Activated effector memory CD4-positive, alpha-beta T cell treated with Interleukin-2 at 50 U/mL for 16 hours (primary cell): ENCODE measurements at regions not wholly inside any gene's neighbourhood (a gene's known extent, or its start where the extent isn't known, plus 50 kb on each side); places are given as distances from the start of the nearest gene placed in this dataset.

Source experiments
- DNase-seq: peaks from one replicate; pipeline ENCODE4 v3.0.0-alpha.2; 2020

- no peak for DNase-seq
Observed at GRCh38 chr7:387132-388022, 97.4 kb downstream of the FOXL3 start.

GRCh38 chr7:388023-388960 is 98.3 kb downstream of the FOXL3 start:
- DNase-seq: no peak

DNA sequence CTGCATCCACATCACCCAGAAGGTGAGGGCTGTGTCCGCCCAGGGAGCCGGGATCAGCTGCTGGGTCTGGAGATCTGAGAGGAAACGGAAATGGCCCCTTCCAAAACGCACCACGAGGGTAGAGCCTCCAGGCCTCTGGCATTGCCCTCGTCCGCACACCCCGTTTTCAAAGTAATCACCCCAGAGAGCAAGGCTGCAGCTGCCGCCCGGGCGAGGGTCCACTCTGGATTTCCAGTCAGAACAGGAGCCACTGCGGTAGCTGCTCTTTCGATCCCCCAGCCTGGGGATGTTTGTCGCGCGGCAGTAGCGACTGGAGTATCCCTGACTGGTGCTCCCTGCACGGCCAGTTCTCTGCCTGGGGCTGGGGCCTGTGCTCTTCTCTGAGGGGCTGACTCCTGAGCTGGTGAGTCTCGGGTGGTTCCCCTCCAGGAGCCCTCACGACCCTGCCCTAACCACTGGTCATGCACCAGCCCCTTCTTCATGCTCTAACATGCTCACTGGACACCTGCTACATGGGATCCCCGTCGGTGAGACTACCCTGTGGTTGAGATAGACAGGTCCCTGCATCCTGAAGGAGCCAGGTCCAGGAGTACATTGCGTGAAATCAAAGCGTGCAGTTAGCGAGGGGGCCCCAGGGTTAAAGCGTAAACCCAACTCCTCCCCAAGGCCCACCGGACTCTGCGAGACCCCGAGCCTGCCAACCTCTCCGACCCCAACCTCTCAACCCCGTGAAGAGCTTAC is 99.2 kb downstream of the FOXL3 start:
- no peak for DNase-seq

GRCh38 chr7:389911-390601 is 100.1 kb downstream of the FOXL3 start:
- DNase-seq: no peak

GRCh38 chr7:390761-391410 is 100.9 kb downstream of the FOXL3 start:
- DNase-seq: no peak

GRCh38 chr7:391411-391951 is 101.5 kb downstream of the FOXL3 start:
- no peak for DNase-seq

DNA sequence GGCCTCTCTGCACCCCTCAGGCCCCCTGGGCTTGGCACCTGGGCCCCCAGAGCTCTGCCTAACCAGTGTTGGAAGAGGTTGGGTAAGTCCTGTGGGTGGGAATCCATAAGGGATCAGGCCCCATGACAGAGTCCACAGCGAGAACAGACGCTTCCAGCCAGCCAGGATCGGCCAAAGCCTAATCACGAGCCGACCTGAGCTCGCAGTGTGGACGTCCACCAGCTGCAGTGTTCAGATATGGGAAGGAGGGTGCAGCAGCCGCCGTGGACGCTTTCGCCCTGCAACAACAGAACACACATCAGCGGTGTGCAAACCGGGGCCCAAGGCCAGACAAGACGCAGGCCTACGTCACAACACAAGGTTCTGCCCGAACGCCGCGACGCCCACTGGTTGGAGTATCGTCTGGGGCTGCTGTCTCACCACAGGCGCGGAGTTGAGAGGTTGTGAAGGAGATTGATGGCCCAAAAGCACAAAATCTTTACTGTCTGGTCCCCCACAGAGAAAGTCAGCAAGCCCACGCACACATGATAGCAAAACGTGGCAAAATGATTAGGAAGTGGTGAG is 102.1 kb downstream of the FOXL3 start:
- DNase-seq: no peak

DNA sequence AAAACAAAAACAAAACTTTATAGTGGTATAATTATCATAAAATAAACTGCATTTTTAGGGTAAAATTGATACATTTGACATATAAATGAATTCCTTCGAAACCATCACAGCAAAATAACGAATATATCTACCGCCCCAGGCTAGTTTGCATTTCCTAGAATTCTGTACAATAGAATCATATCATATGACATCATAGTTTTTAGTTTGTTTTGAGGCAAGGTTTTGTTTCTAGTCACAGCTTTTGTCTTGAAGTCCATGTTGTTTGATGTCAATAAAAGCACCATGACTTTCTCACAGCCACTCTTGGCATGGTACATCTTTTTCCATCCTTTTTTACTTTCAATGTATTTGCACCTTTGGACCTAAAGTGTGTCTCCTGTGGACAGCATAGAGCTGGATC is 102.9 kb downstream of the FOXL3 start:
- DNase-seq: no peak

GRCh38 chr7:395643-396042 is 105.7 kb downstream of the FOXL3 start:
- no peak for DNase-seq

- DNase-seq: no peak
Observed at GRCh38 chr7:398888-399287, 108.9 kb downstream of the FOXL3 start.

DNA sequence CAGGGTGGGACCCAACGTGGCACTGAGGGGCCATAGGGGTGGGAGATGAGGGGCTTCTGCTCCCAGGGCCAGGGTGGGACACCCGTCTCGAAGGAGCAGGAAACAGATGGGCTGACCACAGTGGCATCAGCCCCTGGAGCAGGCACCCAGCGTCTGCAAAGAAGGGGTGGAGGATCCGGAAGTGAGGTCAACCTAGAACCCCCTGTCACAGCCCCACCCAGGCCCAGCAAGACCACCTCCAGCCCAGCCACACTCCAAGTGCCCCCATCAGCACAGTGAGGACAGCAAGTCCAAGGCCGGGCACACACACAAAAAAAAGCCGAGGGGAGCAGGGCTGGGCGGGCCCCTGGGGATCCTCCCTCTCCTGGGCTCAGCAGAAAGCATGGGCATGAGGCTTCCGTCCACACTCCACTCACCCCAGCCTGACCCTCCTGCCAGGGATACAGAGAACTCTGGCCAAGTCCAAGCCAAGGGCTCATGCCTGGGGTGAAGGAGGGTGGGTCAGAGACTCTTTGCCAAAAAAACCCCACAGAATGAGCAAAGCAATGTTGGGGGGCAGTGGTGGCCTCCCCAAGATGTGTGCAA is 111.0 kb downstream of the FOXL3 start:
- no peak for DNase-seq

DNA sequence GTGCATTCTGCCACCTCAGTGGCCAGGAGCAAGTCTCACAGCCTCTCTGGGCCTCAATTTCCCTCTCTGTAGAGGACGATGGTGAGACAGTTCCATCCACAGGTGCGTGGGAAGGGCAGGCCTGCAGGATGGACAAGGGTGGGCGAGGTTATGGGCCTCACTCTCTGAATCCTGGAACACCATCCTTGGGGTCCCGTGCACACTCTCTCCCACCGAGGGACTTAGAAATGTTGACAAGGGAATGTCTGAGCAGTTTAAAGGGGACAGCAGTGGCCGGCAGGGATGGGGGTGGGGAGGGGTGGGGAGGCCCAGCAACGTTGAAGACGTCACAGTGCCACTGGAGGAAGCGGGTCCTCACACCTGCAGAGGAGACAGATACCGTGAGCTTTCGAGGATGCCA is 111.5 kb downstream of the FOXL3 start:
- no peak for DNase-seq

DNA sequence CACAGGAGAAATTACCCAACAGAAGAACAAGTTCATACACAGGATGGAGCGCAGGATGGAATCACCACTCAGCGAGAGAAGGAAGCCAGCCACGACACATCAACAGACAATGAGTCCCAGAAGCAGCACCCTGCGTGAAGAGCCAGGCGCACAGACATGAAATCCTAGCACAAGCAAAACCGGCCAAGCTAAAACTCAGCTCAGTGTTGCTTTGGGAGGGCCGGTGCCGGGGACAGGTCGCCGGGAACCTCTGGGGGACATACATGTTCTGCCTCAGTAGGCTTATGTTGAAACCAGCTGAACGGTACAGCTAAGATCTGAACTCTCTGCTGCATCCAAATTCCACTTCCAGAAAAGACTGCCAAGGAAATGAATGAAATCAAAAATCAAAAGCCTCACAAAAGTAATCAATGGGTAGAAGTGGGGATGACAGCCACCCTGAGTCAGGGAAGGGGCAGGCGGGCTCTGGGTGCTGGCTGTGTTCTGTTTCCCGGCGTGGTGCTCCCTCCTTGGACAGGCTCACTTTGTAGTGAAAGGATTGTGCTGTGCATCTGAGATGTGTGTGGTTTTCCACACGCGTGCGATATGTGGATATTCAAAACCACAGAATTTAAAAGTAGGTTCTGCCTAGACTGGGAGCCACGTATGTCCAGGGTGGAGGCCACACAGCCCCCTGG is 114.7 kb downstream of the PDGFA start:
- no peak for DNase-seq

DNA sequence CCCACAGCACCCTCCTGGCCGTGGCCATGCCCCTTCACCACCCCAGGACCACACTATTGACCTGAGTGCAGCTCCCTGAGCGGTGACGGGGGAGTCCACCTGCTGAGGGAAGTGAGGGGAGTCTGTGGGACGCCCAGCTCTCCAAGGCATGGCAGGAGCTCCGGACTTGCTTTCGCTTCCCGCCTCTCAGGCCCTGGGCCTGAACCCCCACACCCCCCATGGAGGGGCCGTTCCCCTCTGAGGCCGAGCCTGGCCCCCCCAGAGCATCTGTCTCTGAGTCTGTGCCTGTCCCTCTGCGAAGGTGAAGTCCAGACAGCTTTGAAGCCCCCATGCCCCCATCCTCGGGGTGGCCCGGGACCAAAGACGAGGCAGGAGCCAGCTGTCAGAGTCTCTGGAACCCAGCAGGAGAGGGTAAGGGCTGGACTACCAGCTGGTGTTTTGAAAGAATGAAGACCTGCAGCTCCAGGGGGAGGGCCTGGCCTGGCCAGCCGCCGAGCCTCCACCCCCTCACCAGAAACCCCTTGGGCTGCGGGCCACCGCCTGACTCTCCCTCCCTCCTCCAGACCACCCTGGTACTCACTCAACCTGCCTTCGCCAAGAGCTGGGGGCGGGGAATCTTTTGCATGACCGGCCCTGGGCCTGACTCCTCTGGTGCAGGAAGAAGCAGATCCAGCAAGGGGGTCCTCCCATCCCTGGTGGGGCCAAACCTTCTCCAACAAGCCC is 114.0 kb downstream of the PDGFA start:
- DNase-seq: no peak

GRCh38 chr7:407721-408539 is 111.7 kb downstream of the PDGFA start:
- no peak for DNase-seq

DNA sequence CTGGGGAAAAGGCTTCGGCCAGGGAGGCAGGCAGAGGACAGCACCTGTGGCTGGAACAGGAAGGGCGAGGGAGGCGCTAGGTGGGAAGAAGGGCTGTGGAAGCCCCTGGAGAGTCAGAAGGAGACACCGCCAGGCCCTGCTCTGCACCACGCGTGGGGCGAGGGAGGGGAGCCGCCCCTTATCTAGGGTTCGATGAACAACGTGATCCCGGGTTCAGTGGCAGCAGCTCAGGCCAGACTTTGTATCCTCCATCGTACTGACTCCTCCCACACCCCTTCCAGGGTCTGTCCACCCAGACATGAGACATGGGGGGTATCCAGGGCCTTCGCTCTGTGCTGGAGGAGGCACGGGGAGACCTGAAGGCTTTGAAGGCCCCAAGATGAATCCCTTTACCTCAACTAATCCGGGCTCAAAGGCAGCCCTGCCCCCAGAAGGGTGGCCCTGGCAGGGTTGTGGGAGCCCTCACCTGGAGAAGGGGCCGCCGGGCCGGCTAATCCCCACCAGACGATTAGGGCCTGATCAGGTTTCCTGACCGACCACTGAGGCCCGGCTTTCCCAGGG is 110.8 kb downstream of the PDGFA start:
- no peak for DNase-seq

- DNase-seq: no peak
Observed at GRCh38 chr7:409339-410281, 110.0 kb downstream of the PDGFA start.
